Ascending aorta (tissue), 2 donors: ENCODE measurements at regions not wholly inside any gene's neighbourhood (a gene's known extent, or its start where the extent isn't known, plus 50 kb on each side); places are given as distances from the start of the nearest gene placed in this dataset.

Experiments used
- DNase-seq, 2 donors: peaks; one replicate each; pipeline ENCODE4 v3.0.0-alpha.2; 2019; ENCODE audit warnings: low spot score in 2 of 2
- H3K27ac ChIP-seq, 2 donors: fragments of 200-600 bp; sonication (generic); one replicate each; pipeline ENCODE4 v1.5.1; 2016 to 2017; ENCODE audit warnings: mild to moderate bottlenecking in 1 of 2
- H3K27me3 ChIP-seq: fragments of 200-600 bp; sonication (generic); one replicate; pipeline ENCODE4 v1.5.1; 2017
- H3K36me3 ChIP-seq, 2 donors: fragments of 200-600 bp; sonication (generic); one replicate each; pipeline ENCODE4 v1.5.1; 2016
- H3K4me1 ChIP-seq, 2 donors: fragments of 200-600 bp; sonication (generic); one replicate each; pipeline ENCODE4 v1.5.1; 2016 to 2017; ENCODE audit warnings: mild to moderate bottlenecking in 1 of 2
- H3K4me3 ChIP-seq, 2 donors: fragments of 200-600 bp; sonication (generic); one replicate each; pipeline ENCODE4 v1.5.1; 2016 to 2017; ENCODE audit warnings: mild to moderate bottlenecking in 1 of 2
- H3K9me3 ChIP-seq, 2 donors: fragments of 200-600 bp; sonication (generic); one replicate each; pipeline ENCODE4 v1.5.1; 2016
- CTCF ChIP-seq, 3 experiments: fragments of 200-600 bp in 2 of 3; fragments of 450-650 bp in 1 of 3; sonication (generic) in 2 of 3; IDR thresholded peaks; one replicate each; pipeline ENCODE4 v1.5.1; 2016 to 2019; ENCODE audit warnings: antibody characterized with exemption in 3 of 3, mild to moderate bottlenecking in 1 of 3, moderate library complexity in 1 of 3
- intact Hi-C: fragments of 100-400 bp; cut with DNase I; formaldehyde crosslinking; loops from one replicate; pipeline ENCODE4 v1.15.1; 2023

GRCh38 chr10:61325223-61325960, 127.8 kb downstream of the TMEM26 start:
- no peak for DNase-seq
- intact Hi-C loops: no loop called here
- Histone ChIP-seq H3K4me3 (no peak overlapping the region), H3K4me1 (no peaks in the 10 kb centered on the region), H3K27me3 (no peaks in the 10 kb centered on the region), H3K36me3 (no peaks in the 10 kb centered on the region), H3K9me3 (peaks cover 0 to 4% of the 10 kb centered on the region in 2 donors), H3K27ac (no peak overlapping the region)
- TF ChIP-seq CTCF (IDR thresholded peaks at IDR 0.05): no peak

- Histone ChIP-seq H3K36me3 (no peaks in the 10 kb centered on the region), H3K9me3 (no peaks in the 10 kb centered on the region), H3K27ac (no peak overlapping the region), H3K27me3 (no peaks in the 10 kb centered on the region), H3K4me3 (no peak overlapping the region), H3K4me1 (no peaks in the 10 kb centered on the region)
- no peak for TF ChIP-seq CTCF (IDR thresholded peaks at IDR 0.05)
- no peak for DNase-seq
- intact Hi-C loops: no loop called here
Measured at GRCh38 chr10:61323726-61324125, 129.5 kb downstream of the TMEM26 start.

- Histone ChIP-seq H3K27me3 (no peaks in the 10 kb centered on the region), H3K4me1 (no peaks in the 10 kb centered on the region), H3K4me3 (no peak overlapping the region), H3K27ac (no peak overlapping the region), H3K36me3 (no peaks in the 10 kb centered on the region), H3K9me3 (no peaks in the 10 kb centered on the region)
- intact Hi-C loops: no loop called here
- no peak for TF ChIP-seq CTCF (IDR thresholded peaks at IDR 0.05)
- no peak for DNase-seq
Measured at GRCh38 chr10:61321041-61321857, 131.9 kb downstream of the TMEM26 start.

GRCh38 chr10:61320257-61320587, 133.0 kb downstream of the TMEM26 start:
- intact Hi-C loops: no loop called here
- H3K36me3 ChIP-seq: no peaks in the 10 kb centered on the region
- no peaks in the 10 kb centered on the region for H3K27me3 ChIP-seq
- no peak for DNase-seq
- TF ChIP-seq CTCF (IDR thresholded peaks at IDR 0.05): no peak
- no peaks in the 10 kb centered on the region for H3K4me1 ChIP-seq
- no peaks in the 10 kb centered on the region for H3K9me3 ChIP-seq
- H3K27ac ChIP-seq: no peak overlapping the region
- H3K4me3 ChIP-seq: no peak overlapping the region

GRCh38 chr10:61319386-61320256, 133.6 kb downstream of the TMEM26 start:
- H3K4me1 ChIP-seq: no peaks in the 10 kb centered on the region
- H3K4me3 ChIP-seq: no peak overlapping the region
- intact Hi-C loops: no loop called here

More at GRCh38 chr10:61319386-61320256, 133.6 kb downstream of the TMEM26 start:
- Histone ChIP-seq H3K27ac (no peak overlapping the region), H3K36me3 (no peaks in the 10 kb centered on the region), H3K9me3 (no peaks in the 10 kb centered on the region), H3K27me3 (no peaks in the 10 kb centered on the region)
- no peak for TF ChIP-seq CTCF (IDR thresholded peaks at IDR 0.05)
- no peak for DNase-seq
